GM18499 (cell line): ENCODE measurements at regions not wholly inside any gene's neighbourhood (a gene's known extent, or its start where the extent isn't known, plus 50 kb on each side); places are given as distances from the start of the nearest gene placed in this dataset.

Source experiments
- ATAC-seq: cut with Tn5 transposase; IDR thresholded peaks from one replicate; pipeline ENCODE4 v1.9.1; 2021; ENCODE audit warnings: moderate number of reproducible peaks; ENCODE audit not compliant: insufficient read depth, unreplicated experiment

DNA sequence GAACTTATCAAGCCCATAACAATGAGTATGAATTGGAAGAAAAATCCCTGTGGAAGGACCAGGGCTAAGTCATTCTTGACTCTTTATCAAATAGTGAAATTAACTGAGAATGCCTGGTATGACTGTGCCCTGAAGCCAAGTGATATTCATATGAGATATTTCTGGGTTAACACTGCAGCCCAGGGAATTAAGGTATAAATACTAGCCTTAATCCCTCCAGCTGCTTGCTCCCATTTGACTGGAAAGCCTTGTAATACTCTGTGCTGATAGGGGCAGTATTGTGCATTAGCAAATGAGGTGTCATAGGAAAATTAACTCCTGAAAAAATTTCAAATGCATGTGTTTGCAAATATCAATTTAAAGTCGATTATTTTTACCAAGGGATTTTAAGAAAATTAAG lies 568.8 kb downstream of the LMO4 start:
- no peak for ATAC-seq

DNA sequence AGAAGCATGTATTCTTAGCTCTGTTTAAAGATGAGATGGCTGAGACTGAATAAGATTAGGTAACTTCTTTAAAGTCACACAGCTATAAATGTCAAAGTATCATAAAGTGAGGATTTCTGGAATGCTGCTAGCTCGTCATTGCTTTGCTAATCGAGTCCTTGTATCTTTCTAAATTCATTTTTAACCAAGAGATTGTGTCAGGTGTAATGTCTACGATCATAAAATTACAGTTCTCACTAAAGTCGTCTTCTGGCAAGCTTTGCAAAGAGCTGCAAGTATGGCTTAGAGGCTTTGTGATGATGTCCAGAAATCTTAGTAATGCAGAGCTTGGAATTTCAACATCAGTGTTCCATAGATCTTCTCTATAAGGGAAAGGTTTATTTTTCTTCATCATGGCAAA lies 569.8 kb downstream of the LMO4 start:
- ATAC-seq: no peak

- ATAC-seq: no peak
These were observed 570.3 kb downstream of the LMO4 start for GRCh38 chr1:87899017-87899416.

DNA sequence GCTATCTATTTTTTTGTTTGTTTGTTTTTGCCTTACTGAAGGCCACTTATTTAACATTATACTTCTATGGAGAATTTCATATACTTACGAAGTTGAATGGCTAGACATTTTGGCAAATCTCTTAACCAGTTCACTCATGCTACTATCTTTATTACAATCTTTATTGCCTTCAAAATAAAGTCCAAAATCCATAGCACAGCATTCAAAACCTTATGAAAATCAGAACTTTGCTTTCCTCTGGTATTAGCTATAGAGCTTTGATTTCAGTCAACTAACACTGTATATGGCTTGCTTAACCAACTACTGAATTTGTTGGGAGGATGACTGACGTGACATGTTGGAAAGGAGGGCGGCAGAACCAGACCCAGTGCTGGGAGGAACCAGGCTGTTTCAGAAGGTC lies 571.1 kb downstream of the LMO4 start:
- ATAC-seq: no peak

DNA sequence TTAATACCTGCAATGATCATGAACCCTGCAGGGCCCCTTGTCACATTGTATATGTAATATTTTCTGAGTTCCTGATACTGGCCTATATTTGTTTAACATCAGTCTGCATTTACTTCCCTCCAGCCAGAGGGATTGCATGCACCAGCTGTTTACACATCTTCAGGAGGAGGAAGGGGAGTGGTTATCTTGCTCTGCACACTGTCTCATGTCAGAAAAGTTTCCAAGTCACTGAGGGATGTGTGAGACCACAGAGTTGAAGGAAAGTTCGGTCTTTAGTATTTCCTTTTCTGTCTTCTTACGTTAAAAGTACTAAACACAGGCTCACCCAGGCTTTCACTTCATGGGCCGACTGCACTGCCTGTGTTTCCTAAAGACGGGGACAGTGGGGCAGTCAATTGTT lies 574.1 kb downstream of the LMO4 start:
- ATAC-seq: no peak

GRCh38 chr1:87903242-87903641 lies 574.6 kb downstream of the LMO4 start:
- ATAC-seq: no peak

- no peak for ATAC-seq
These were observed 576.0 kb downstream of the LMO4 start for GRCh38 chr1:87904651-87905050.

- ATAC-seq: no peak
These were observed 577.0 kb downstream of the LMO4 start for GRCh38 chr1:87905651-87906050.

DNA sequence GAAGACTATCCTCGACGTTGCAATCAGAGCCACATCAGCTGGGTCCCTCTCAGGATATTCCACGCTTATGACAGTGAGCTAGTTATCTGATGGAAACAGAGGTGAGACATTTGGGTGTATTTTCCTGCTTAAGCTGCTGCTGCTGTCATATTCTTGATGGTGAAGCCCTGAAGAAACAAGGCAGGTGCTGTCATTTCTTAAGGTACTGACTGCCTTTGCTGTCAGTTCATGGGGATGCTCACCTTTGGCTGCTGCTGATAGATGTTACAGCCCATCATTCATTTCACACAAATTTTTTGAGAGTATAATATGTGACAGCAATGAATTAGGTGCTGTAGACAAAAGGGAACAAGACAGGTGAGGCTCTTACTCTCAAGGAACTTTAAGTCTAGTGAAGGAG lies 577.4 kb downstream of the LMO4 start:
- ATAC-seq: no peak

GRCh38 chr1:87913361-87913760 lies 584.7 kb downstream of the LMO4 start:
- no peak for ATAC-seq

GRCh38 chr1:87914396-87914795 lies 585.7 kb downstream of the LMO4 start:
- ATAC-seq: no peak

DNA sequence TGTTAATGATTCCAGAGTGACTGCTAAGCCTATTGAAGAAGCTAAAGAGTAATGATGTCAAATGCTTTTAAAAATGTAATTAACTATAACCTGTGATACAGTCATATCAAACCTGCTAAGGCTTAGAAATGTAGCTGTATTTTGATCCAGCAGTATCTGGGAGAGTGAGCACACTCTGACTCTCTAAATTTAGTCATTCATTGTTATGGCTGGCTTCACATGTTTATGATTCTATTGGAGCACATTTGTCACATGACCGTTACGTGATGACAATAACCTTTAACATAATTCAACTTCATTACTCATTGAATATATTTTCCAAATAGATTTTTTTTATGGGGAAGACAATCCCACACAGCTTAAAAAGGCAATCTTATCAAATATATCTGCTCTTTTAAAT lies 587.1 kb downstream of the LMO4 start:
- no peak for ATAC-seq

DNA sequence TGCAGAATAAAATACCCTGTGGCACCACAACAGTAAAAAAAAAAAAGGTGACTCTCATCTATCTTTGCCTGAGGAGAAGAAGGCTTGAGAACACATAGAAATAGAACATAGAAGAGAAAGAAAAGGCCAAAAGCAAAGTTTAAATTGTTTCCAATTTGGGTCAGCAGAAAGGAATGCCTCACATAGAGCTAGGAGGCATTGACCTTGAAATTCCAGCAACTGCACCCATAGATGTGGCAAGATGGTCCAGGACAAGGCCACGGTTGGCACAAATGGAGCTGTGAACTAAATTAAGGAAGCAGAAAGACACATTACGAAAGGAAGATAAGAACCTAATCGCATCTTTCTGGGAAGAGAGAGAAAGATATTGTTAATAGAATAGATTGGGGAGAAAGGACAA lies 588.3 kb downstream of the LMO4 start:
- ATAC-seq: no peak

GRCh38 chr1:87918398-87918797 lies 589.7 kb downstream of the LMO4 start:
- ATAC-seq: no peak

DNA sequence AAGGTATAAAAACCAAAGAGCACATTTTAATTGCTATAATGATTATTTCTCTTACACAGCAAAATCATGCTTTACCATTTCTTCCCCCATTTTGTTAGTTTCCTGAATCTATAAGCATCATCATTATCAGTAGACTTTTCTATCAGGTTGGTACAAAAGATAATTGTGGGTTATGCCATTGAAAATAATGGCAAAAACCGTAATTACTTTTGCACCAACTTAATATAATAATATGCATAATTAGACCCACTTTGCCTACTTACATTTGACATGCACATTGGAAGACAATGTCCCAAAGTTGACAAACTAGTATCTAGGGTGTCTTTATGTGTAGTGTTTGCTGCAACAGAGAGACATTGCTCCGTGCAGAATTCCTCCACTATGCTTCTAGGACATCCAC lies 594.2 kb downstream of the LMO4 start:
- ATAC-seq: no peak

GRCh38 chr1:87926131-87926830 lies 597.6 kb downstream of the LMO4 start:
- no peak for ATAC-seq

GRCh38 chr1:87926921-87927320 lies 598.2 kb downstream of the LMO4 start:
- no peak for ATAC-seq

DNA sequence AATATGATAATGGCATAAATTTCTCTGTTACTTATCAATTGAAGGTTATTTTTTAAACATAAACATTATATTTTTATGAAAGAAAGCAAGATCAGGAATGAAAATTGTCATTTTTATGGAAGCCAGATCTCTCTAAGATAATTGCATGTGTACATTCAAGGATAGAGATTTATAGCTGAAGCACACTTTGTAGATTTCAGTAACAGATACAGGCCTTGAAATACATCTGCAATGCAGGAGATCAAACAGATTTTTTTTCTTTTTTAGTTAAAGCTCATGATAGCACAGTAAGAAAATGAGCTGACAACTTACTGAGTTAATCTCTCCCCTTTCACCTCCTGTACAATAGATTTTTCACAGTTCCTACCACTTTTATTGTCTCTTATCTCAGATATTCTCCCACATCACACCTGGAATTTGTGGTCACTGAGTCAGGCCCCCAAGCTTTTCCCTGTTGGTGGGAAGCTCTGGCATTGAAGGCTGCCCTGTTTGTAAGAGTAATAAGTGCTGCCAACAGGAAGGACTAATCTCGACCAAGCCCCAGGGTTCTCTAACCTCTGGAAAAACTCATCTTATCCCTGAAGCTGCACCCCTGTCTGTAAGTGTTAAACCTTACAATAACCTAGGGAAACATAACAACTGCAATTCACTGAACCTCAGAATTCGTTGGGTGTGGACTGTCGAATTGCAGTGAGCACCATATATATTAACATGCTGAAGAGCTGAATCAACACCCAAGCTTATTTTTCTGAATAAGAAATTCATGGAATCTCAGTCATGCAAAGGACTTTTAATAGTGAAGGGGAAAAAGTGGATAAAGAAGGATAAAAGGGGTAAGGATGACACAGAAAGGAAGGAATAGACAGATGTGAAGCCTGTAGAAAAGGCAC lies 599.0 kb downstream of the LMO4 start:
- ATAC-seq: no peak

- ATAC-seq: no peak
These were observed 599.9 kb downstream of the LMO4 start for GRCh38 chr1:87928623-87929022.

DNA sequence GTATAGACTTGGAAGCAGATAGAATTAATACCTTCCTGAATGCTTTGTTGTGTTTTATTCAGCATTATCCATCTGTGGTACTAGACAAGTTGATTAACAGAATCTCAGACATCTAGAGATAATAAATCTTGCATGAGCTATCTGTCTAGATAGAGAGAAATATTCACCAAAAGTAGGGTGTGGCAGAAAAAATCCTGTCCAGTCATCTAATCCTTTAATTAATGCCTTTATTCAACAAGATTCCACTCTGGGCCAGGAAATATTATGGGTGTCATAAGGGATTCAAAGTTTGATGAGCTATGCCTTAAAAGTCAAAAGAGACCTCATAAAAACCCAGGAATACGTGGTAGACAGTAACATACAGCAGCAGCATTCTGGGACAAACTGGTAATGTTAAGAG lies 601.2 kb downstream of the LMO4 start:
- no peak for ATAC-seq

GRCh38 chr1:87930796-87931195 lies 602.1 kb downstream of the LMO4 start:
- ATAC-seq: no peak

GRCh38 chr1:87933171-87933570 lies 604.5 kb downstream of the LMO4 start:
- no peak for ATAC-seq
